Fibroblast of mammary gland (primary cell): ENCODE measurements at regions not wholly inside any gene's neighbourhood (a gene's known extent, or its start where the extent isn't known, plus 50 kb on each side); places are given as distances from the start of the nearest gene placed in this dataset.
A peak's percentile ranks its signal among the peaks of the same experiment; 100 is the strongest.

Source experiments
- DNase-seq: peaks from one replicate; pipeline ENCODE4 v3.0.0-alpha.2; 2010; ENCODE audit warnings: low read depth
- H3K4me3 ChIP-seq: 2 replicates; pipeline ENCODE4 v1.5.1; 2011; ENCODE audit warnings: low read depth, mild to moderate bottlenecking, low read length, moderate library complexity; ENCODE audit not compliant: control insufficient read depth
- CTCF ChIP-seq: conservative IDR thresholded peaks from 2 replicates; pipeline ENCODE4 v1.5.1; 2011; ENCODE audit warnings: low read depth, low read length, inconsistent platforms; ENCODE audit not compliant: control insufficient read depth, insufficient read depth

GRCh38 chr3:167109746-167110145 lies 270.4 kb downstream of the ZBBX start:
- no peak overlapping the region for H3K4me3 ChIP-seq
- no peak for DNase-seq
- TF ChIP-seq CTCF: no peak

DNA sequence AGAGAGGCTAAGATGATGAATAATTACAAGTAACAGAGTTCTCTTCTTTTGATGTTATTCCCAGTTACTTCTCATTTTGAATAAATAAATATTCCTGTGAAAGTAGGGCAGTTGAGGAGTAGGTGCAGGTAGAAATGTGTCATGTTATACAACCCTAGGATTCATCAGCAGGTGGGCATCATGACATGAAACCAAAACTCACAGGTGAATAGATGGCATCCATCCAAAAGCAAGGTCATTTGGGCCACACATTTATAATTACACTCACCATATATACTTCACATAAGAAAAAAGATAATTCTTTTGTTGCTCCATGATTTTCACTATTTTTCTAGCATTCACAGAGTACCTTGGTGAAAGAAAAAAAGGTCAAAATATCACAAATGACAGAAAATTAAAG lies 273.6 kb downstream of the ZBBX start:
- no peak for TF ChIP-seq CTCF
- H3K4me3 ChIP-seq: no peak overlapping the region
- DNase-seq: no peak

DNA sequence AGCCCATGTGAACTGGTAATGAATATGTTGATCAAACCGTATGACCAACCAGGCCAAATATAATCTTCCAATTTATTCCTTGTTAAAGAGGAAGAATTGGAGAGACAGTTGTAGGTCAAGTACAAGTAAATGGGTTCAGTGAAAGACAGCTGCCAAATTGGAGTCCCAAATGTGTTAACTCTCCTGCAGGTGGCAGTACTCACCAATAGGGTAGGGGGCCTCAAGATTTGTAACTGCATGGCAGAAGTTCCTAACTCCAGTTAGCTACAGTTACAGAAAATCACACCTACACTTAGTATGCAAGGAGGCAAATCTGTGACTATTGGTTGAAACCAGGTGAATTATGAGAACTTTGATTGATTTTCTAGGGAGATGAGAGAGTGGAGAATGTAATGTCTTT lies 278.0 kb downstream of the ZBBX start:
- peak; percentile 5 for DNase-seq
- H3K4me3 ChIP-seq: no peak overlapping the region

GRCh38 chr3:167100651-167101050 lies 279.4 kb downstream of the ZBBX start:
- H3K4me3 ChIP-seq: no peak overlapping the region
- DNase-seq: no peak
- no peak for TF ChIP-seq CTCF

More for the DNA sequence above, 278.0 kb downstream of the ZBBX start:
- TF ChIP-seq CTCF: peak; percentile 13

GRCh38 chr3:167100200-167100599 lies 279.9 kb downstream of the ZBBX start:
- no peak for TF ChIP-seq CTCF
- no peak overlapping the region for H3K4me3 ChIP-seq
- DNase-seq: no peak

DNA sequence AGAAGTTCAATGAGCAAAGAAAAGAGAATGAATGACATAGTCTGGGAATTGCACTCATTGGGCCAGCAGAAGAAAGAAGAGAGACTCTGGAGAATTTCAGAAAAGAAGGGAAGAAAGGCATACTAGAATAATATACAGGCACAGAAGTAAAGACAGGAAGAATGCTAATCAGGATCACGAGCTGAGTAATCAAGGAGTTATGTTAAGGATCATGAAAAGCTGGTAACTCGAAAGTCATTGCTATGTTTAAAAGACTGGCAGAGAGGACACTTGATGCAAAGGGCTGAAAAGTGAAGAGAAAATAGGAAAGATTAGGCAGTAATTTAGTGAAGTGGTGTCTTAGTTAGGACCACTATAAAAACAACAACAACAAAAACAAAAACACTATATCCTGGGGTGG lies 284.1 kb downstream of the ZBBX start:
- no peak for TF ChIP-seq CTCF
- no peak for DNase-seq
- no peak overlapping the region for H3K4me3 ChIP-seq

- DNase-seq: no peak
- TF ChIP-seq CTCF: no peak
- no peak overlapping the region for H3K4me3 ChIP-seq
Measured at GRCh38 chr3:167094632-167095031, 285.5 kb downstream of the ZBBX start.
